HT1080 (cell line): ENCODE measurements at regions not wholly inside any gene's neighbourhood (a gene's known extent, or its start where the extent isn't known, plus 50 kb on each side); places are given as distances from the start of the nearest gene placed in this dataset.

Source experiments
- DNase-seq: peaks from one replicate; pipeline ENCODE4 v3.0.0-alpha.2; 2015; ENCODE audit warnings: low read depth

DNA sequence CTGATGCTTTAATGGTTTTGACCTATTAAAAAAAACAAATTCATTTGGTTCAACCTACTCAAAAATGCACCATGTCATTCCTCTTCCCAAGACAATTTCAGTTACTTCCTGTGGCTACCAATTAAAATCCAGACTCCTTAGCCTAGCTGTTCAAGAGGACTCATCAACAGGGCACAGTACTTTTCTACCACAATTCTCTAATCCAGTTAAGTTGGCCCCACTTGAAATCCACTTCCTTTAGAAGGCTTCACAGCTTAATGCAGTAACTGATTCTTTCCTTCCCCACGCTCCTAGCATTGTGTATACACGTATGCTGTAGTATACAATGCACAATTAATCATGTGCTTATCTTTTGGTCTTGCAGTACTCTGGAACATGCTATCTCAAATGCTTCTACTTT lies 129.8 kb downstream of the UGT8 start:
- DNase-seq: no peak

DNA sequence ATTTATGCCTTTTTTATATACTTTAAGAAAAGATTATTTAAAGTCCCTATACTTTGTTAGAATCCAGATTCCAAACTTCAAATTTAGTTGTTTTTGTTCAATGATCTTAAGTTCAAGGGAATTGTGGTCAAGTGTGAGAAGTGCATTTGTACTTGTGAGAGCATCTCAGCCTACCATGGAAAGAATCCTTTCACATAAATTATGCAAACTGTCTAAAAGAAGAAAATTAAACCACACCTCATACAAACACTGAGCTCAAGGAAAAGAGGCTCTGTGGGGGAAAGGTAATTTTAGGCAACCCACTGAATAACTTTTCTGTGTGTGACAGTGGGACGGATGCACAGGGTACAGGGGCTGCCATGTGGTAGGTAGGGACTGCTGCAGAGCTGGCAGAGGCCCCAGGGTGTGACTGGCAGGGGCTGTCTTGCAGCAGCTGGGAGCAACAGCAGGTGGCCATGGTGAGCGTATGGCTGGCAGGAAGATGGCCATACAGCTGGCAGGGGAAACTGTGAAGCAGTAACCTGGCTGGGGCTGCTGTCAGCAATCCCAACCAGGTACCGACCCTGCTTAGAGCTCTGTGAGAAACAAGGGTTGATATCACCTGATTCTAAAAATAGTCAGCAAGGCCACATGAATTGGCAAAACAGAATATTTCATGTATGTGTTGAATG lies 130.6 kb downstream of the UGT8 start:
- DNase-seq: no peak

DNA sequence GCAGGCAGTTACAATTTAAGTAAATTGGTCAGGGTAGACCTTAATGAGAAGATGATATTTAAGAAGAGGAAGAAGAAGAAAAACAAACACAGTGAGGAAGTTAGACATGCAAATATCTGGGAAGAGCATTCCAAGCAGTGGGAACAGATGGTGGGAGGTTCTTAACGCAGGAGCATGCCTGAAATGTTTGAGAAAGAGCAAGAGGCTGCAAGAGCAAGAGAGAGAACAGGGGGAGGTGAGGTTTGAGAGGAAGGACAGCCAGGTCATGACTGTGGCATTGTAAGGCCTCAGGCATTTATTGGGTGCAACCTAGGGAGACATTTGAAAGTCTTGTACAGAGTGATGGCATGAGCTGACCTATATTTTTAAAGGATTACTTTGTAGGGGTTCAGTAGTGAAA lies 136.0 kb downstream of the UGT8 start:
- peak; percentile 4 for DNase-seq

DNA sequence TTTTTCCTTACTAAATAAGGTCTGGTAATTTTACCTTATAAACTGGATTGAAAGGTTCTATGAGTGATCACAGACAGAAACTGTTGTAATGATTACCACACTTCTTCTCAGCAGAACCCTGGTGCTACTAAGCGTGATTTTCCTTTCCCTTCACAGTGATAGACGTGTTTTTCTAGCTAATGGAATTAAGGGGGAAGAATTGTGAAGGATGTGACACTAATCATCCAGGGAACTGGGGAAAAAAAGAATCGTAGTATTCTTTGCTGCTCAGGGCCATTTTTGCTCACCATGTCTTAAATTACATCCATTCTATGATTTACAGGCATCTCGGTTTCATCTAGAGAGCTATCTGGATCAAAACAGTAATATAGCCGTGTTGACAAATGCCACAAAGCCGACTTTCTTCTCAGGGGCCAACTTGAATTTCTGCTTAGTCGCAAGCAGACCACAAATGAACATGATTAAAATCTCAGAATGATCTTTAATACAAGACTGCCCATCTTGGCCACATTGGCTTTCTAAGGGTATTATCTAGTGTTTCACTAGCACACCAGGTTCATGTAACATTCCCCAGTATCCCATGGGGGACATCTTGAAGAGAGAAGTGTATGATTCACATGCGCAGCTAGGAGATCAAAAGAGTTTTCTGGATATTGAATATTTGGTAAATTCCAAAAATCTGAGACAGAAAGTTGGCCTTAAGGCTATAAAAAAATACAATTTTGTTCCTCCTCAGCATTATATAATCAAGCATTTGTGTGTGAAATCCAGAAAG lies 154.0 kb downstream of the UGT8 start:
- no peak for DNase-seq

DNA sequence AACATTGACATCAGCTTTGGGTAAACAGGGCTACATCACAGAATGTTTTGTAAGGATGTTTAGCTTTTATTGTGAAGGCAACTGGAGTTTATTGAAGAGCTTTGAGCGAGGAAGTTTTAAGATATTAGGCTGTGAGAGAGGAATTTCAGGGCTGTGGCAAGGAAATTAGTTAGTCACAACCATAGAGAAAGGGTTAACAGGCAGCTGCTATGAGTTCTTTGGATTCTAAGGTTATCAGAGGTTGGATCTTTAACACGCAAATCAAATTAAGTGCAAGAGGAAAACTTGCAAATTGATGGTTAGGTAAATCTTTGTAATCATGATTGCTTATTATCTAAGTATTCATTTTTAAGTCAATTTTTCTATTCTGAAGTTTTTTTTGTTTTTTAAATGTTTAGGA lies 156.0 kb downstream of the UGT8 start:
- DNase-seq: no peak

DNA sequence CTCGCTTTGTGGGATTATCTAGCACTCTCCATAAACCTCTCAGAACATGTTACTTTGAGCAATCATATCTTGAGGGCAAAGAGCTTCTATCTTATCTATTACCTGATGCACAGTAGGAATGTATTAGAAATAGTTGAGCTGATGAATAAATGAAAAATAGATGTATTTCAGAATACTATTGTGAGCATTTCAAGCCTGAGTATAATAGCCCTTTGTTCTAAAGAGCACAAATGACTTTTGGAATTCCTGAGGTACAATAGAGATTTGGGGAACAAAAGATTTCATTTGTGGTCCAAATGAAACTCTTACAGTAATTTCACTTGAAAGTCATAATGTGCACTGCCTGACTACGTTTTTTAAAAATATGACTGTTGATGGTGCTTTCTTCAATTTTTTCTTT lies 159.5 kb downstream of the UGT8 start:
- no peak for DNase-seq

DNA sequence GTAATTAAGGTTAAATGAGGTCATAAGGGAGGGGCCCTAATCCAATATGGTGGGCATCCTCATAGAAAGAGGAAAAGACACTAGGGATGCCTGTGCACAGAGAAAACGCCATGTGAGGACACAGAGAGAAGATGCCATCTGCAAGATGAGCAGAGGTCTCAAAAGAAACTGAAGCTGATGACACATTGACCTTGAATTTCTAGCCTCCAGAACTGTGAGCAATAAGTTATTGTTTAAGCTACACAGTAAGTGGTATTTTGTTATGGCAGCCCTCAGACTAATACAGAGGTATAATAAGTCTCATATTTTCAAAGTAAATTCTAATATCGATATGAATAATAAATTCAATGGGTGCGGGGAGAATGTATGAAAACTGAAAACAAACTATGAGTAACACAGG lies 169.9 kb downstream of the UGT8 start:
- DNase-seq: no peak

DNA sequence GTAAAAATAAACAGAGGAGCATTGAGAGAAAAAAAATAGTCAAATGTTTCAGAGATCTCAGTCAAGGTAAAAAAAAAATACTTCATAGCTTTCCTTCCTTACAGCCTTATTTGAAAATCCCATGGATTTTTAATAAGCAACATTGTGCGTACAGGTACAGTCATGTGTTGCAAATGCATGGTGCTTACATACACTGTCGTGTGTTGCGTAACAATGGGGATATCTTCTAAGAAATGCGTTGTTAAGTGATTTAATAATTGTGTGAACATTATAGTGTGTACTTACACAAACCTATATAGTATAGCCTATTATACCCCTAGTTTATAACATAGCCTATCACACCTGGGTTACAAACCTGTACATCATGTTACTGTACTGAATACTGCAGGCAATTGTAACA lies 172.0 kb downstream of the UGT8 start:
- DNase-seq: no peak

DNA sequence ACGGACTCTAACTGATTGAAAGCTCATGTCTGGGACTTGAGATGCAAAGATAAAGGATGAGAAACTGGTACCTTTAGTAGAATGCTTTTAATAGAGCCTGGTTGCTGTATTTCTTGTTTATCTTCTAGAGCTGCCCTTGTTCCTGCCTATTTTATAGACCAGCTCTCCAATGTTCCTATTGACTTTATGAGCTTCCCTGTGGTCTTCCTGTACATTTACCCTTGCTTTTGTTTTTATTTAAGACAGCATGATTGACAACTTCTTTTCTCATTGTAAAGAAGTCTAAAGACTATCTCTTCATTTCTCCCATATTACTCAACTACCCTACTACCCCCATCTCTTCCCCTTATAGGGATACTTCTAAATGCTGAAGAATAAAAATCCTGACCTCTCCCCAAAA lies 174.7 kb downstream of the UGT8 start:
- DNase-seq: no peak
